Stimulated activated CD8-positive, alpha-beta memory T cell treated with anti-CD3 and anti-CD28 coated beads, Interleukin-4, amount 100 ng/mL, for 24 hours (primary cell): ENCODE measurements at regions not wholly inside any gene's neighbourhood (a gene's known extent, or its start where the extent isn't known, plus 50 kb on each side); places are given as distances from the start of the nearest gene placed in this dataset.
"Not testable (repeated sequence)": the region's sequence is repeated elsewhere in the genome, so short reads cannot be mapped to it uniquely, and the experiment has no call there.

Source experiments
- DNase-seq: peaks from one replicate; pipeline ENCODE4 v3.0.0-alpha.2; 2020; ENCODE audit warnings: low read depth

DNA sequence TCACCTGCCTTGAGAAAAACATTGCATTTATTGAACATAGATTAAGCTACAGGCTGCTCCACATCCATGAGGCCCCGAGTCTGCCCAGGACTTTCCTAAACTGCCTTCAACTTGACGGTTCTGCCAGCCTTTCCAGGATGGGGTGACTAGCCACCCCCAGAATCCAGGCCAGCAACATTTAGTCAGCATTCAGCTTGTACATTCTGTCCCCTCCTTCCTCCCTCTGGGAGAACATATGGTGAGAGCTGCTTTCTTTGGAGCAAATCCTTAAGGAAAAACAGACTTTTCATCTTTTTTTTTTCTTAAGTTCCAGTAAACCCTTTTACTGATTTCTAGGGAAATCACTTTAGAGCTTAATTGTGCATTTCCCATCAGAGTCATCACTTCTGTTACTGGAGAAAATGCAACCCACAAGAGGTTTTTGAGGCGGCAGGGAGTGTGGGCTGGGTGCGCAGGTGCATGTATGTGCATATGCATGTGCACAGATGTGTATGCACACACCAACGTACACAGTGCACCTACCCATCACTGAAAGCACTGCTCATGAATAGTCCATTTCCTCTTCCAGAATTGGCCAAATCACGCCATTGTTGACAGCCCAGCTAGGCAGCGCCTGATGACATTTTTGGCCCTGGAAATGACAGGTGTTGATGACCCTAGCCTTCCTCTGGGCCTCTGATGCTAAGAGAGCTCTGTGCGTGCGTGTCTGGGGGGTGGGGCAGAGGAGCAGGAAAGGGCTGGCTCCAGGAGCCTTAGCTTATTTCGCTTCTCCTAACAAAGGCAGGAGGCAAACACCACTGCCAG is 145.6 kb downstream of the HSD17B3 start:
- no peak for DNase-seq

DNA sequence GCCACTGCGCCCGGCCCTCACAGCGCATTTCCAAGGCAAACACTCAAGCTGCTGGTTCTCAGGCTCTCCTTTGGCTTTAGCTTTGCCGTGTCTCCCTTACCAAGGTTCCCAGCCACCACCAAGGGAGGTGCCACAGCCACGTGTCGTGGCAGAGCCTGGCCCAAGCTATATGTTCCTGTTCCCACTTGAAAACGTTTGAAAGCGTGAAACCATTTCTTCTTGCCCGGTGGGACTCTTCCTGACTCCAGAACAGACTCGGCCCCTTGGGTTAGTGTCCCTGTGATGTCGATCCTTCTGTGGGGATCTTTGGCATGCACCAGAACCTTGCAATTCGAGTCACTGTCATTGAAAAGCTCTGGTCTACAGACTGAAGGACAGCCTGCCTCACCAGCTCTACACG is 147.9 kb downstream of the HSD17B3 start:
- DNase-seq: no peak

- DNase-seq: no peak
Observed at GRCh38 chr9:96152550-96152949, 149.4 kb downstream of the HSD17B3 start.

GRCh38 chr9:96150324-96151227 is 151.4 kb downstream of the HSD17B3 start:
- peak; percentile 52 for DNase-seq

- no peak for DNase-seq
Observed at GRCh38 chr9:96149533-96150280, 152.3 kb downstream of the HSD17B3 start.

- DNase-seq: no peak
Observed at GRCh38 chr9:96148634-96149532, 153.1 kb downstream of the HSD17B3 start.

- not testable (repeated sequence) for DNase-seq
Observed at GRCh38 chr9:96147029-96147428, 154.9 kb downstream of the HSD17B3 start.

- DNase-seq: no peak
Observed at GRCh38 chr9:96141666-96142065, 160.3 kb downstream of the HSD17B3 start.

DNA sequence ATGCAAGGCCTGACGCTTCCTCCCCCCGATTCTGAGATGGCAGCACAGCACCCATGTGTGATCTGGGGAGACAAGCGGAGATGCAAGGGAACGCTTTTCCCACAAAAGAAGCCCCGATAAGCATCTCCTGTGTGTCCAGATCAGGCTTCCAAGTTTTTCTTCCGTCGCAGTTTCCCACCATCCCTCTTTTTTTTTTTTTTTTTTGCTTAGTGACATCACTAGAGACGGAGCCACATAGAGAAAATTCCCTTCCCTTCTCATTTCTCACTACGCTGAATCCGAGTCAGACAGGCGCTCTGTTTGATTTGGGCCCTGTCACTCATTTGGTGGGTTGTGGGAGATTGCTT is 160.9 kb downstream of the HSD17B3 start:
- no peak for DNase-seq

DNA sequence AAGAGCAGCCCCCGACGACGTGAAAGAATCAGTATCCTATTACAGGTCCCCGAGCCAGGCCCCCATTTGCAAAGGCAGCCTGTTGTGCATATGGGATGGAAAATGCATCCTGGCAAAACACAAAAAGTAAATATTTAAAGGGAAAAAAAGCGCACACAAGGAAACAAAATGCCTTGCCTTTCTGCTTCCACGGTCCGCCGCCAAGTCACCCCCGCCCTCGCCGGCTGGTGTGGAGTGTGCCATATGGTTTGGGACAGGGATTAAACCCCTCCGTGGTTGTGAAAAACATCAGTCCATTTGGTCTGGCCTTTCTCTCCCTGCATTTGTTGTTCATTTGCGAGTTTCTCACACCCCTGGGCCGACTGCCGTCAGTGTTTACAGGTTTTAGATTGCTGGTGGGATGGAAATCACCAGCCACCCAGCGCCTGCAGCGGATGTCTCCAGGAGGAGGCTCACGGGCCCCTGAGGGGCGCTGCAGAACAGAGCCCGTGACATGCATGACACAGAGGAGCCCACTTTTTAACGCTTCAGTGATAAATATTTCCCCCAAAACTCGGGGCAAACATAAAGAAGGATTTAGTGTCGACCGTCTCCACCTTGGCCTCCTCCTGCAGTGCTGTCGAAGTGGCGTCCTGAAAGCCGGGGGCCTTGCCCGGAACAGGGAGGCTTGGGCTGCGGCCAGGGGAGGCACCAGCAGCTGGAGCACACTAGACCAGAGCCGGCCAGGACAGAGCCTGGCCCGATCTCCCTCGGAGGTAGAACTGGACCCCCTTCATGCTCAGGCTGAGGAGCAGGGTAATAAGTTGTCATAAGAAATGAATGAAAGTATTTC is 161.5 kb downstream of the HSD17B3 start:
- DNase-seq: no peak

DNA sequence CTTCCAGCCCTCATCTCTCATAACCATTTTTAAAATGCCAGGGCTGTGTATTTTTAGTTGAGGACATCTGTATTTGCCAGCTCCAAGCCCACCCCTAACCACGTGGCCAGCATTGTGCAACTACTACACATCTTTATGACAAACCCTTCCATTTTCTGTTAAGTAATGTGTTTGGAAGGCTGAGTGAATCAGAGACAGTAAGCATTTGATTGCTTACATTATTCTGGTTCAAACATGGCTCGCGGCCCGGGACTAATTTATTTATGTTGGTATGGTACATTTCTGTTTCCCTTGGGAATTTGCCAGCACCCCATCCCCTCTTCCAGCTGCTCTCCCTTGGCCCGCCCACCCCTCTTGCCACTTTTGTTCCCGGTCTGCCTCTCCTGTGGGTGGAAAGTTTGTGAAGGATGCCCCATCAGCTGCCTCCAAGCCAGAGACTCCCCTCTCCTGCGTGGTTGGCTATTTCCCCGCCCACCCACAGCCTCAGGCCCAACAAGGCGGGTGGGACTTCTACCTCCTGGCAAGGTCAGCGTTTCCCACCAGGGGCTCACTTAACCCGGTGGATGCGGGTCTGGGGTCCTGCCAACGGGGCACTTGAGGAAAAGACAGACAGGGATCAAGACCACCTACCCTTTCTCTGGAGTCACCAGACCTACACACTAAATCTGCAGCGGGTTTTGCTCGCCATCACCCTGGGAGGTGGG is 162.2 kb downstream of the HSD17B3 start:
- DNase-seq: no peak

DNA sequence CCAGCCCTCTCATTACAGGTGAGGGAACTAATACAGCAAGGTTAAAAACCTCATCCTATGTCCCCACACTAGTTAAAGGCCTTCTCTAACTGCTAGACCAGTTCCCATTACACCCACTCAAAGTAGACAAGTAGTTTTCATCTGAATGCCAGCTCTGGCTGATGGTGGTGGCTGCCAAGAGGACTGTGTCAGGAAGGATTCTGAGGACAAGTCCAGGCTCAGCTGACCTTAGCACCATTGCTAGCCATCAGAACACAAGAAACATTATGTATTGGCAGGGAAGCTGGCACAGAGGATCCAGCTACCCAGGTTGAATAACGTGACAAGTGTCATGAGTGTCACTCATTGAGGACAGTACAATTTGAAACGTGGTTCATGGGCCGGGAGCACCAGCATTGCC is 163.4 kb downstream of the HSD17B3 start:
- no peak for DNase-seq

DNA sequence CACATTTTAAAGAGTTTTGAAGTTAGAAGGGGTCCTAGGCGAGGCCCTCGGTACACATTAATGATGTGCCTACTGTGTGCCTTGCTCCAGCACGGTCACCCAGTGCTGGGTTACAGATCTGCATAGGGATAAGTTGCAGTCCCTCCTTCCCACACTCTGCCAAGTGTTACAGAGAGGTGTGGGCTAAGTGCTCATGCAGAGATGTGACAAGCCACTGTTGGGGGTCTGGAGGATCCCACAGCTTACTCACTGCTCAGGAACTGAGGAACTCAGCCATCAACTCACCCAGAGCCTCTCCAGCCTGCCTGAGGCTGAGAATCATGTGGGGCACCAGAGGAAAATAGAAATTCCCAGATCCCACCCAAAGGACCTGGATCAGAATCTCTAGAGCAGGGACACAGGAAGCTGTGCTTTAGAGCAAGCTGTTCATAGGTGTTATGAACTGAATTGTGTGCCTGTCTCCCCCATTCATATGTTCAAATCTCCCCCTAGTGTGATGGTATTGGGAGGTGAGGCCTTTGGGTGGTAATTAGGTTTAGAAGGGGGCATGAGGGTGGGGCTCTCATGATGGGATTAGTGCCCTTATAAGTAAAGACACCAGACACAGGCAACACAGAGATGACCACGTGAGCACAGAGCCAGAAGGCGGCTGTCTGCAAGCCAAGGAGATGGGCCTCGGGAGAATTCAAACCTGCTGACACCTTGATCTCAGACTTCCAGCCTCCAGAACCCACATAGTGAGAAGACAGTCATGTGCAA is 164.1 kb downstream of the HSD17B3 start:
- no peak for DNase-seq

DNA sequence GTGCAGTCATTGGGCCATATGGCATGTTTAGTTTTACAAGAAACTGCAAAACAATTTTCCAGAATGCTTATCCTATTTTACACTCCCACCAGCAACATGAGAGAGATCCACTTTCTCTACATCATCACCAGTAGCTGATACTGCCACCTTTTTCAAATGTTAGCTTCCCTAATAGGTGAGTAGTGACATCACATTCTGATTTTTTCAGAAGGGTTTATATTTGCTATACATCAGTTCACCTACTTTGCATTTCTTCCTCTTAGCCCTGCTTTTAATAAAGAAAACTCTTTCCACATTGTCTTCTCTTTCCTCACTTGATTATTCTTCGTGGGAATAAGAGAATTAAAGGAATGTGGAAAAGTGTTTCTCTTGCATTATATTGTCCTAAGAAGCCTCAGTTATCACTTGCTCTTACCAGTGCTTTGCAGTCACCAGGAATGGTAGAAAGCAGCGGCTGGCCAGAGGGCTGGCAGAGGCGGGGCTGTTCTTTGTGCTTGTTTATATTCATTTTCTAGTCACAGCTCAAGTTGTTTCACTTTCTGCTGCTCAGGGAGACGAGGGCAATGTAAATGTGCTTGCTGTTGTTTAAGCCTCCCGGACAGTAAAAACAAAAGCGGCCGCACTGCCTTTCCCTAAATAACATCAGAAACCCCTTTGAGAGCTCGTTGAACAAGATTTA is 164.8 kb downstream of the HSD17B3 start:
- no peak for DNase-seq

DNA sequence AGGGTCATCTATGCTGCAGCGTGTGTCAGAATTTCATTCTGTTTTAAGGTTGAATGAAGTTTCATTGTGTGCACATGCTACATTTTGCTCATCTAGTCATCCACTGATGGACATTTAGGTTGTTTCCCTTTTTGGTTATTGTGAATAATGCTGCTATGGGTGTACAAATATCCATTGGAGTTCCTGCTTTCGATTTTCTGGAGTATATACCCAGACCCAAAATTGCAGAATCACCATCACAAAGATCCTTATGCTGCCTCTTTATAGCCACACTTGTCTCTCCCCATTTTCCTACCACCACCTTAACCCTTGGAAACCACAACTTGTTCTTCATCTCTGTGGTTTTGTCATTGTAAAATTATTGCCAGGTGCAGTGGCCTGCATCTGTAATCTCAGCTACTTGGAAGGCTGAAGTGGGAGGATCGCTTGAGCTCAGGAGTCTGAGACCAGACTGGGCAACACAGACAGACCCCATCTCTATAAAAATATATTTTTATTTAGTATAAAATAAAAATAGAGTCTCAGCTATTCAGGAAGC is 166.2 kb downstream of the HSD17B3 start:
- DNase-seq: no peak

DNA sequence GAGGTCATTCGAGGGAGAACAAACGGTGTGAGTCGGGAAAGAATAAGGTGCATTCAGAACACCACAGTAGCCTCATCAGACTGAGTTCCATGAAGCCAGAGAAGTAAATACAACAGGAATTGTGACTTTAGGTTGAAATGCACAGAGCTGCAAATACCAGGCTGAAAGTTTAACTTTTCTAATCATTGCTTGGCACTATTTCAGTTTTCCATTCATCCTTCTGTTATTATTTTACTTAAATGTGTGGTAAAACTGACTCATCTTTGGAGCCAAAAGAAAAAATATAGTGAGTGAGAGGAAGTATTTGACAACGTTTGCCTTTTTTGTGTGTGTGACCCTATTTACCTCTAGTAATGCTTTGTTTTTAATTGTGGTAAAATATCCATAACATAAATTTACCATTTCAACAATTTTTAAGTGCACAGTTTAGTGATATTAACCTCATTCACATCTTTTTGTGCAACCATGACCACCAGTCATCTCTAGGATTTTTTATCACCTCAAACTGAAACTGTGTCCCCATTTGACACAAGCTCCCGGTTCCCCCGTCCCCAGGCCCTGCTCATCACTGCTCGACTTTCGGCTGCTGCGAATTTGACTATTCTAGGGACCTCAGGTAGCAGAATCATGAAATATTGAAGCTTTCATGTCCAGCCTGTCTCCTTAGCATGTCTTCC is 166.8 kb downstream of the HSD17B3 start:
- DNase-seq: no peak

DNA sequence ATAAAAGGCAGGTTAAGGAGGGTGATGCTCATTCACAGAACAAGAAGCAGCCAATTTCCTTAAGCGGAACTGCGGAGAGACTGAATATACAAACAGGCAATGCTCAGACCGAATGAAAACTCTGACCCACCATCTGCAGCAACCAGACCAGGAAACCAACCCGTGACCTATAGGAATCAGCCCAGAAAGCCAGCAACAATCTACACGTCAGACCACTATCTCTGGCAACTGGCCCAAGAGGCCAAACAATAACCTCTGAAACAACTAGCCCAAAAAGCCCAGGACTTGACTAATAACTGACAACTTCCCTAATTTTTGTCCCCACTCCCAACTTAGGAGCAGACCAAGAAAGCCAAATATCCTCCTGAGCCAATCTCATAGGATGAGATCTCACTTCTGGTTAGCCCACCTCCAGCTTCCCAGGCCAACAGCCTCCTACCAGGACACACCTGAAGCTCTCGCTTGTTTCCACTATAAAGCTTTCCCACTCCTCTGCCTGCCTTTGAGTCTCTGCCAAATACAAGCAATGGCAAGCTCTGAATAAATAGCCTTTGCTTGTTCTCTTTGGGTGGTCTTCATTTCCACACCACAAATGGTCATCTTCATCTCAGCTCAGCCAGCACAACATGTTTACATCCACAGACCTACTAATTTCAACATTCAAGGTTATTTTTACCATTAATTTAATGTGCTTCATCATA is 168.5 kb downstream of the HSD17B3 start:
- no peak for DNase-seq
